ENCODE measurements at regions not wholly inside any gene's neighbourhood (a gene's known extent, or its start where the extent isn't known, plus 50 kb on each side); places are given as distances from the start of the nearest gene placed in this dataset.

- in situ Hi-C loops (cut with MboI; ENCODE audit: low pct_ligation_motif_present in 1 of 4, low pct_unique_long_range_greater_than_20kb in 1 of 4, low sequenced_read_pairs in 3 of 4) = no loop called here
- intact Hi-C loops (cut with DNase I; ENCODE audit: low total_unique reads) = no loop called here
- 83 to 88% methylated on average over 2 to 7 of the region's 7 CpGs for WGBS, 2 donors (ENCODE audit: low coverage in 1 of 2)
These were observed 74.8 kb upstream of the LGALSL start for GRCh38 chr2:64379186-64379585.

GRCh38 chr2:64380853-64381527 is 73.0 kb upstream of the LGALSL start:
- Histone ChIP-seq H3K27me3 (peaks cover 7% of the 10 kb centered on the region), H3K9me3 (no peaks in the 10 kb centered on the region), H3K27ac (no peak overlapping the region), H3K4me3 (no peak overlapping the region), H3K4me1 (peaks cover 0 to 6% (median 3%) of the 10 kb centered on the region in 4 donors), H3K36me3 (no peaks in the 10 kb centered on the region)
- intact Hi-C loops (cut with DNase I; ENCODE audit: low total_unique reads) = no loop called here
- no peak for DNase-seq
- in situ Hi-C loops (cut with MboI; ENCODE audit: low pct_ligation_motif_present in 1 of 4, low pct_unique_long_range_greater_than_20kb in 1 of 4, low sequenced_read_pairs in 3 of 4) = no loop called here
- TF ChIP-seq EP300 (IDR thresholded peaks at IDR 0.05; ENCODE audit: low read depth) (no peak), CTCF (IDR thresholded peaks at IDR 0.05) (no peak), POLR2A (IDR thresholded peaks at IDR 0.05) (no peak), POLR2AphosphoS5 (IDR thresholded peaks at IDR 0.05) (no peak)
- 74 to 79% methylated on average over 4 of the region's 4 CpGs for WGBS, 2 donors (ENCODE audit: low coverage in 1 of 2)

More at GRCh38 chr2:64379186-64379585, 74.8 kb upstream of the LGALSL start:
- no peaks in the 10 kb centered on the region for H3K9me3 ChIP-seq
- H3K4me3 ChIP-seq = no peak overlapping the region
- H3K27me3 ChIP-seq = peaks cover 7% of the 10 kb centered on the region
- DNase-seq = no peak
- H3K36me3 ChIP-seq = no peaks in the 10 kb centered on the region
- TF ChIP-seq EP300 (IDR thresholded peaks at IDR 0.05; ENCODE audit: low read depth) (no peak), POLR2AphosphoS5 (IDR thresholded peaks at IDR 0.05) (no peak), POLR2A (IDR thresholded peaks at IDR 0.05) (no peak), CTCF (IDR thresholded peaks at IDR 0.05) (no peak)
- no peak overlapping the region for H3K27ac ChIP-seq
- H3K4me1 ChIP-seq = peaks cover 0 to 6% (median 3%) of the 10 kb centered on the region in 4 donors

- WGBS, 2 donors (ENCODE audit: low coverage in 1 of 2) = 92% methylated on average over 5 of the region's 5 CpGs; no CpG with 5 or more reads in 1 of the 2 donors
- Histone ChIP-seq H3K27me3 (peaks cover 7% of the 10 kb centered on the region), H3K9me3 (no peaks in the 10 kb centered on the region), H3K4me1 (no peaks in the 10 kb centered on the region), H3K27ac (no peak overlapping the region), H3K36me3 (no peaks in the 10 kb centered on the region), H3K4me3 (no peak overlapping the region)
- in situ Hi-C loops (cut with MboI; ENCODE audit: low pct_ligation_motif_present in 1 of 4, low pct_unique_long_range_greater_than_20kb in 1 of 4, low sequenced_read_pairs in 3 of 4) (no loop called here), intact Hi-C loops (cut with DNase I; ENCODE audit: low total_unique reads) (no loop called here)
- DNase-seq = no peak
- TF ChIP-seq CTCF (IDR thresholded peaks at IDR 0.05) (no peak), POLR2AphosphoS5 (IDR thresholded peaks at IDR 0.05) (no peak), EP300 (IDR thresholded peaks at IDR 0.05; ENCODE audit: low read depth) (no peak), POLR2A (IDR thresholded peaks at IDR 0.05) (no peak)
These were observed 70.9 kb upstream of the LGALSL start for GRCh38 chr2:64383016-64383591.

- no peak overlapping the region for H3K4me3 ChIP-seq
- H3K36me3 ChIP-seq = no peaks in the 10 kb centered on the region
- no peak overlapping the region for H3K27ac ChIP-seq
- H3K4me1 ChIP-seq = no peaks in the 10 kb centered on the region
- 92 to 100% methylated on average over 2 to 3 of the region's 3 CpGs for WGBS, 2 donors (ENCODE audit: low coverage in 1 of 2)
- DNase-seq = no peak
- no peaks in the 10 kb centered on the region for H3K9me3 ChIP-seq
- in situ Hi-C loops (cut with MboI; ENCODE audit: low pct_ligation_motif_present in 1 of 4, low pct_unique_long_range_greater_than_20kb in 1 of 4, low sequenced_read_pairs in 3 of 4) (no loop called here), intact Hi-C loops (cut with DNase I; ENCODE audit: low total_unique reads) (no loop called here)
- TF ChIP-seq EP300 (IDR thresholded peaks at IDR 0.05; ENCODE audit: low read depth) = no peak
- no peak for TF ChIP-seq POLR2A (IDR thresholded peaks at IDR 0.05)
- TF ChIP-seq CTCF (IDR thresholded peaks at IDR 0.05) = no peak
- no peak for TF ChIP-seq POLR2AphosphoS5 (IDR thresholded peaks at IDR 0.05)
- H3K27me3 ChIP-seq = peaks cover 7% of the 10 kb centered on the region
These were observed 70.1 kb upstream of the LGALSL start for GRCh38 chr2:64383881-64384280.
